ENCODE measurements at regions not wholly inside any gene's neighbourhood (a gene's known extent, or its start where the extent isn't known, plus 50 kb on each side); places are given as distances from the start of the nearest gene placed in this dataset.

DNA sequence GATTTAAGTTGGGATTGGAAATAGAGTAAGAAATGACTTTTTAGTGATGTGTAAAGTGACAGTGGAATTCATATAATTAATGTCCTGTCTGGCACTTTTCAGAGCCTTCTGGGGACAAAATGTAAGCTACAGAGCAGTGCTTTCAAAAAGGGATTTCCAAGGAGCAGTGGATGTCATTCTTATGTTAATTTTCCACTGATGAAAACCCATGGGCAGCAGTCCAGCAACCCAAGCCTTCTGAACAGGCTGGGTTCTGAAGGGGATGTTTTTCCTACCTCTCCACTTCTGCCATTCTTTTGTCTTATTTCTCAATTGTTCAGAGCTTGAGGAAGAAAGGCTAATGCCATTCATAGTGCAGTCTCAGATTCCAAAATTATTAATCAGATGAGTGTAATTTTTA, 717.6 kb upstream of the HS3ST1 start (continued):
- TF ChIP-seq CHD7 (IDR thresholded peaks at IDR 0.05; ENCODE audit: insufficient replicate concordance, low read length) (no peak), CBX5 (IDR thresholded peaks at IDR 0.05; ENCODE audit: low read depth, low read length) (no peak), POU5F1 (IDR thresholded peaks at IDR 0.05; ENCODE audit: low read depth, low read length) (no peak), ZNF274 (IDR thresholded peaks at IDR 0.05; ENCODE audit: borderline replicate concordance, extremely low read depth, low read length) (no peak), EP300 (IDR thresholded peaks at IDR 0.05; ENCODE audit: borderline replicate concordance in 1 of 2, low read depth in 2 of 2, low read length in 2 of 2) (no peak), SRF (IDR thresholded peaks at IDR 0.05; ENCODE audit: low read depth, low read length) (no peak)
- TF ChIP-seq, protein P1, sequence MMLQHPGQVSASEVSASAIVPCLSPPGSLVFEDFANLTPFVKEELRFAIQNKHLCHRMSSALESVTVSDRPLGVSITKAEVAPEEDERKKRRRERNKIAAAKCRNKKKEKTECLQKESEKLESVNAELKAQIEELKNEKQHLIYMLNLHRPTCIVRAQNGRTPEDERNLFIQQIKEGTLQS (IDR thresholded peaks at IDR 0.05; ENCODE audit: insufficient read depth, low read depth, low read length): no peak
